ENCODE measurements at regions not wholly inside any gene's neighbourhood (a gene's known extent, or its start where the extent isn't known, plus 50 kb on each side); places are given as distances from the start of the nearest gene placed in this dataset.

GRCh38 chr4:19455850-19456602, 795.7 kb upstream of the SLIT2 start:
- no peaks in the 10 kb centered on the region for H4K20me1 ChIP-seq (replicated peaks; ENCODE audit: control insufficient read depth, extremely low read depth, insufficient read depth, low read length)
- intact Hi-C loops (cut with micrococcal nuclease): no loop called here
- H3K4me2 ChIP-seq (ENCODE audit: insufficient read depth, low read length): no peak overlapping the region
- no peak overlapping the region for H3K9ac ChIP-seq (replicated peaks; ENCODE audit: extremely low read depth, insufficient read depth, low read length)
- H3K27me3 ChIP-seq (ENCODE audit: control insufficient read depth in 2 of 2, insufficient read depth in 2 of 2, low read length in 2 of 2): no peaks in the 10 kb centered on the region
- H3K9me1 ChIP-seq (replicated peaks; ENCODE audit: control insufficient read depth, extremely low read depth, insufficient read depth, low read length): no peaks in the 10 kb centered on the region
- H3K79me2 ChIP-seq (ENCODE audit: control insufficient read depth, insufficient read depth, low read length): no peaks in the 10 kb centered on the region
- H3K9me3 ChIP-seq (replicated peaks; ENCODE audit: control insufficient read depth, insufficient read depth, low read length): no peaks in the 10 kb centered on the region
- dilution Hi-C loops (cut with MboI; ENCODE audit: extremely low pct_ligation_motif_present, low sequenced_read_pairs): no loop called here
- BruUV-seq (replicated peaks): no TSS peak
- DNase-seq (ENCODE audit: low read depth, low spot score) (no peak), FAIRE-seq (no peak)
- no peak overlapping the region for H3K27ac ChIP-seq (ENCODE audit: insufficient read depth, low read depth, low read length)
- no peak overlapping the region for H2AFZ ChIP-seq (ENCODE audit: low read depth, low read length)
- CTCF ChIA-PET: interaction anchor here (1.4 kb wide), 1 partner anchor 208 kb away, joined by 3 read pairs; no protein-coding TSS in a partner anchor
- H3K36me3 ChIP-seq (ENCODE audit: control insufficient read depth in 2 of 2, extremely low read depth in 1 of 2, insufficient read depth in 2 of 2, low read length in 2 of 2): no peaks in the 10 kb centered on the region
- POLR2A ChIA-PET: no interaction called here
- no peak overlapping the region for H3K4me3 ChIP-seq (replicated peaks in 1 of 3; ENCODE audit: insufficient read depth in 1 of 3, low read depth in 1 of 3, low read length in 3 of 3)
- H3K4me1 ChIP-seq (ENCODE audit: control insufficient read depth, extremely low read depth, insufficient read depth, low read length): no peaks in the 10 kb centered on the region
- TF ChIP-seq JUN (IDR thresholded peaks at IDR 0.05; ENCODE audit: borderline replicate concordance, insufficient read depth, insufficient read length, low read depth): no peak
- TF ChIP-seq CTCF (IDR thresholded peaks at IDR 0.05; ENCODE audit: extremely low read depth in 1 of 2, insufficient read depth in 1 of 2, low read depth in 1 of 2, low read length in 2 of 2): no peak
- TF ChIP-seq POLR2A (IDR thresholded peaks at IDR 0.05; ENCODE audit: low read depth, low read length): no peak
- TF ChIP-seq GATA2 (IDR thresholded peaks at IDR 0.05; ENCODE audit: insufficient read depth, insufficient read length, low read depth, low read length): no peak
- no peak for TF ChIP-seq MAX (IDR thresholded peaks at IDR 0.05; ENCODE audit: insufficient read depth, insufficient read length)
- no peak for TF ChIP-seq POLR2AphosphoS5 (IDR thresholded peaks at IDR 0.05; ENCODE audit: insufficient read depth, low read depth, low read length)
- TF ChIP-seq MYC (IDR thresholded peaks at IDR 0.05; ENCODE audit: low read depth, low read length): no peak
- TF ChIP-seq EZH2 (IDR thresholded peaks at IDR 0.05; ENCODE audit: borderline replicate concordance, low read depth, low read length, severe bottlenecking): no peak
- TF ChIP-seq FOS (IDR thresholded peaks at IDR 0.05; ENCODE audit: borderline replicate concordance, insufficient read depth, low read length): no peak

All from endothelial cell of umbilical vein (primary cell).